ENCODE measurements at regions not wholly inside any gene's neighbourhood (a gene's known extent, or its start where the extent isn't known, plus 50 kb on each side); places are given as distances from the start of the nearest gene placed in this dataset.

GRCh38 chr5:26310415-26310814 lies 728.0 kb downstream of the CDH9 start:
- peaks cover 0 to 9% of the 10 kb centered on the region in 2 donors for H3K9me3 Mint-ChIP-seq

GRCh38 chr5:26295541-26295940 lies 742.8 kb downstream of the CDH9 start:
- no peak for DNase-seq
- no peaks in the 10 kb centered on the region for H3K27me3 Mint-ChIP-seq
- peaks cover 0 to 6% of the 10 kb centered on the region in 2 donors for H3K9me3 Mint-ChIP-seq
- H3K27ac Mint-ChIP-seq, result no peak overlapping the region
- ATAC-seq, result no peak
- no peaks in the 10 kb centered on the region for H3K4me1 Mint-ChIP-seq
- H3K4me3 Mint-ChIP-seq, result no peak overlapping the region

More at GRCh38 chr5:26310415-26310814, 728.0 kb downstream of the CDH9 start:
- Mint-ChIP-seq H3K27me3 (no peaks in the 10 kb centered on the region), H3K4me1 (no peaks in the 10 kb centered on the region), H3K4me3 (no peak overlapping the region), H3K27ac (no peak overlapping the region)
- ATAC-seq (no peak), DNase-seq (no peak)

GRCh38 chr5:26282190-26282589 lies 756.2 kb downstream of the CDH9 start:
- Mint-ChIP-seq H3K4me3 (no peak overlapping the region), H3K9me3 (peaks cover 10 to 20% of the 10 kb centered on the region in 2 donors), H3K27ac (no peak overlapping the region), H3K4me1 (no peaks in the 10 kb centered on the region), H3K27me3 (no peaks in the 10 kb centered on the region)
- ATAC-seq (no peak), DNase-seq (no peak)

GRCh38 chr5:26278078-26278477 lies 760.3 kb downstream of the CDH9 start:
- Mint-ChIP-seq H3K27me3 (no peaks in the 10 kb centered on the region), H3K4me1 (no peaks in the 10 kb centered on the region), H3K4me3 (no peak overlapping the region), H3K9me3 (peaks cover 5 to 6% of the 10 kb centered on the region in 2 donors), H3K27ac (no peak overlapping the region)
- no peak for ATAC-seq
- DNase-seq, result no peak

DNA sequence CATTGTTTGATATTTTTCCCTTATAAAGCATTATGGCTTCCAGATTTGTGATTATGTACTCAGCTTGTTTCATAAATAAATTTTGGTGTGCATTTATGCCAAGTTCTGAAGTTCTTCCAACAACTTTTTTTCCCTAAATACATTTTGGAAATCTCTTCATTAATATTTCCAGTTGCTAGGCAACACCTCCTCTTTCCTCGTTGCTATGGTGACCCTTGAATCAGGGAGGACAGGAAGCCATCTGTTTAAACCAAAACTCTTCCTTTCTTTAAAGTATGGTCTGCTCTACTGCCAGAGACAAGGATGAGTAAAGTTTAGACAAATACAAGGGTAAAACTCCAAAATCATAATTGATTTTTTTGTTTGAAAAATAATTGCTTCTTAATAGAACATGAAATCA lies 779.3 kb downstream of the CDH9 start:
- peaks cover 17 to 34% of the 10 kb centered on the region in 2 donors for H3K9me3 Mint-ChIP-seq
- DNase-seq (no peak), ATAC-seq (no peak)
- H3K4me3 Mint-ChIP-seq, result no peak overlapping the region
- no peaks in the 10 kb centered on the region for H3K4me1 Mint-ChIP-seq
- H3K27ac Mint-ChIP-seq, result no peak overlapping the region
- no peaks in the 10 kb centered on the region for H3K27me3 Mint-ChIP-seq

DNA sequence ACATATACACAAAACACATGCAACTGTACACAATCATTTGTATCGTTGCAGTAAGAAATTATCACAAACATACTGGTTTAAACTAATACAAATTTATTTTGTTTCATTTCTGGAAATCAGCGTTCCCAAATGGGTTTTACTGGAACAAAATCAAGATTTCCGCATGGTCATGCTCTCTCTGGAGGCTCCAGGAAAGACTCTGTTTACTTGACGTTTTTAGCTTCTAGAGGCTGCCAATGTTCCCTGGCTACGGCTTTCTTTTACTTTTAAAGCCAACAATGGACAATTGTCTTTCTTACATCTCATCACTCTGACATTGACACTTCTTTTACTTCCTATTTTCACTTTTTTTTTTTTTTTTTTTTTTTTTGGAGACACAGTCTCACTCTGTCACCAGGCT lies 793.1 kb downstream of the CDH9 start:
- H3K27ac Mint-ChIP-seq, result no peak overlapping the region
- no peak for DNase-seq
- no peaks in the 10 kb centered on the region for H3K27me3 Mint-ChIP-seq
- no peak overlapping the region for H3K4me3 Mint-ChIP-seq
- no peaks in the 10 kb centered on the region for H3K4me1 Mint-ChIP-seq
- no peak for ATAC-seq
- peaks cover 0 to 12% of the 10 kb centered on the region in 2 donors for H3K9me3 Mint-ChIP-seq

DNA sequence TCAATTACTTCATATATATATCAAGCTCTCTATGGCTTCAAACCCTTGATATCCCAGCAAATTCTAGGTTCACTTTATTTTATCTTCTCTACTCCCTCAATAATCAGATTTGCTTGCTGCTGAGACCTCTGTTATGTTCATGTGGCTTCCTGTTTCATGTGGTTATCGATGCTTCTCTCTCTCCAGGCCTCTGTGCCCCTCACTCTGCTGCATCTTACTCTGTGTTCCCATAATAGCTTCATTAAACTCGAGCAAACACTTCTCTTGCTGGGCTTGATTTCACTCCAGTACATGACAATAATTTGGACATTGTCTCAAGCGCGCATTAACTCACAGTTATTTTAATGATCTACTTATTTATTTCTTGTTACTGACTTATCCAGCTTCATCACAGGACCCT lies 798.8 kb downstream of the CDH9 start:
- Mint-ChIP-seq H3K4me3 (no peak overlapping the region), H3K4me1 (no peaks in the 10 kb centered on the region), H3K9me3 (peaks cover 5 to 21% of the 10 kb centered on the region in 2 donors), H3K27me3 (no peaks in the 10 kb centered on the region), H3K27ac (no peak overlapping the region)
- no peak for DNase-seq
- ATAC-seq, result no peak

DNA sequence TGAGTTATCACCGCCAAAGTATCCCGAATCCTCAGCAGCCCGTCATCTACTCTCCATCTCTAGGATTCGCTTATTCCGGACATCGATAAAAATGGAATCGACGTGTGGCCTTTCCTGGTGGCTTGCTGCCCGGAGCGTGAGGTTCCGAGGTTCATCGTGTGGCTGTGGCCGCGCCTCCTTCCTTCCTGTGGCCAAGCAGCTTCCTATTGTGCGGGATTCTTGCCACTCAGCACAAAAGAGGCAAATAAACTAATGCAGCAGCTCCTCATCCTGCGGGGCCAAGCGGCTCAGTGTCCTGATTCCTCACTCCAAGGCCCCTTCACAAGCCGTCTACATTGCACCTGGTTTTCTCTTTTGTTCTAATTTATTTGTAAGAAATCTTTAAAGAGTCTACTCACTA lies 800.9 kb downstream of the CDH9 start:
- H3K4me3 Mint-ChIP-seq, result no peak overlapping the region
- H3K9me3 Mint-ChIP-seq, result peaks cover 11 to 21% of the 10 kb centered on the region in 2 donors
- no peaks in the 10 kb centered on the region for H3K27me3 Mint-ChIP-seq
- no peak for DNase-seq
- H3K27ac Mint-ChIP-seq, result no peak overlapping the region
- ATAC-seq, result no peak
- H3K4me1 Mint-ChIP-seq, result no peaks in the 10 kb centered on the region

DNA sequence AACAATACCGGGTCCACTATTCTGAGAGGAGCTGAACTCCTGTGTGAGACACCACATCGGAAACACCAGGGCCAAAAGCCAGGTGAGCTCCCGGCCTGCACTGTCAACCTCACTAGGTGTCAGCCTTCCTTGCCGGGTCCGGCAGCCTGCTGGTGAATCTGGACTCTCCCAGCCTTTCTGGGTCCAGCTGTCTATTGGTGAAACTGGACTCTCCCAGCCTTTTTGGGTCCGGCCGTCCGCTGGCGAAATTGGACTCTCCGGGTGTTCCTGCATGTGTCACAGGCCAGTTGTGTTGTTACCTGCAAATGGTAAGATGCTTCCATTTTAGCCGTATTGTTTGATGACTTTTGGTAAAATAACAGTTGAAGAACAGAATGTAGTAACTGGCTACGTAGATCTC lies 801.5 kb downstream of the CDH9 start:
- ATAC-seq (no peak), DNase-seq (no peak)
- no peak overlapping the region for H3K4me3 Mint-ChIP-seq
- H3K27ac Mint-ChIP-seq, result no peak overlapping the region
- no peaks in the 10 kb centered on the region for H3K4me1 Mint-ChIP-seq
- H3K9me3 Mint-ChIP-seq, result peaks cover 11 to 21% of the 10 kb centered on the region in 2 donors
- H3K27me3 Mint-ChIP-seq, result no peaks in the 10 kb centered on the region

DNA sequence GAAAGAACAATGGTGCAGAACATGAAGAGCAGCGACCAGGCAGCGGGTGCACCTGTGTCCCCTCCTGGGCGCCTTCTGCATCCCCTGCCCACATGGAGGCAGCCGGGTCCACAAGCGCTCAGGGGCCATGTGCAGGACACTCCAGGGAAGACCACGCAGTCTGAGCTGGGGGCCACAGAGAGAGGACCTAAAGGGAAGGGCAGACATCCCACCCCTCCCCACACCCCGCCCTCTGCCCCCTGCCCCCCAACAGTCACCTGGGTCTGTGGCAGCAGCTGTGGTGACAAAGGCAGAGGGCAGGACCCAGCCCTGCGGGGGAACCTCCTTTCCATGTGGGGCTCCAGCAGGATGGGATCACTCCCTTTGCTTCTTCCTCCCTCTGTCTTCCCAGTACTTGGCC lies 805.7 kb downstream of the CDH9 start:
- no peak for DNase-seq
- Mint-ChIP-seq H3K27ac (no peak overlapping the region), H3K27me3 (no peaks in the 10 kb centered on the region), H3K4me1 (no peaks in the 10 kb centered on the region), H3K9me3 (peaks cover 6 to 38% of the 10 kb centered on the region in 2 donors), H3K4me3 (no peak overlapping the region)
- peak; percentile 23 for ATAC-seq

DNA sequence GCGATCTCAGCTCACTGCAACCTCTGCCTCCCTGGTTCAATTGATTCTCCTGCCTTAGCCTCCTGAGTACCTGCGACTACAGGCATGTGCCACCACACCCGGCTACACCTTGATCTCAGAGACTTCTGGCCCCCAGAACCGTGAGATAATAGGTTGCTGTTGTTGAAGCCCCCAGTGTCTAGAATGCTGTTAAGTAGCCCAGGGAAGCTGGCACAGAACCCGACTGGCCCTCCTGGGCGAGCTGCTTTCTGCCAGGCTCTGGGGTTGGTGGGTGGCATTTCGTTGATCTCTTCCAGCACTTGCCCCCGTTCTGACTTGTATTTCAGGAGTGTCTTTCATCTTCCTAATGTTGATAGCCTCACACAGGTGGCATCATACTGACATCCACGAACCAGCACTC lies 807.1 kb downstream of the CDH9 start:
- Mint-ChIP-seq H3K27ac (no peak overlapping the region), H3K9me3 (peaks cover 9 to 44% of the 10 kb centered on the region in 2 donors), H3K27me3 (no peaks in the 10 kb centered on the region), H3K4me1 (no peaks in the 10 kb centered on the region), H3K4me3 (no peak overlapping the region)
- no peak for ATAC-seq
- no peak for DNase-seq

DNA sequence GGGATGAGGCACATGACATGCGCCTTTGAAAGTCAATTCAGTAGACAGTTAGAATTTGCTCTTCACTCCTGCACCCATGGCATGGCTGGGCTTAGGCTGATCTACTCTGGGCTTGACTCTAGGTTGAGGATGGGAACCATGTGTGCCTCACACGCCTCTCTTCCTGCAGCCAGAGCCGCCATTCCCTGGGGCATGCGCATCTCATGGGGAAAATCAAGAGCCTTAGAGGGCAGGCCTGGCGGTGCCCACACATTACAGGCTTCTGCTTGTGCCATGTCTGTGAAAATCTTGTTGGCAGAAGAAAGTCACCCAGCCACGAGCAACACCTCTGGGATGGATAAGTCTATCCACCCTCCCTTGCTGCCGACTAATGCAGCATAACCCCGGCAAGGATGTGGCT lies 808.5 kb downstream of the CDH9 start:
- no peak overlapping the region for H3K4me3 Mint-ChIP-seq
- no peak for DNase-seq
- H3K4me1 Mint-ChIP-seq, result no peaks in the 10 kb centered on the region
- no peaks in the 10 kb centered on the region for H3K27me3 Mint-ChIP-seq
- peaks cover 19 to 59% of the 10 kb centered on the region in 2 donors for H3K9me3 Mint-ChIP-seq
- H3K27ac Mint-ChIP-seq, result no peak overlapping the region
- no peak for ATAC-seq

- H3K27ac Mint-ChIP-seq, result no peak overlapping the region
- H3K4me1 Mint-ChIP-seq, result no peaks in the 10 kb centered on the region
- ATAC-seq, result no peak
- H3K4me3 Mint-ChIP-seq, result no peak overlapping the region
- H3K27me3 Mint-ChIP-seq, result no peaks in the 10 kb centered on the region
- H3K9me3 Mint-ChIP-seq, result peaks cover 20 to 70% of the 10 kb centered on the region in 2 donors
- no peak for DNase-seq
Observed at GRCh38 chr5:26227245-26227644, 811.1 kb downstream of the CDH9 start.

DNA sequence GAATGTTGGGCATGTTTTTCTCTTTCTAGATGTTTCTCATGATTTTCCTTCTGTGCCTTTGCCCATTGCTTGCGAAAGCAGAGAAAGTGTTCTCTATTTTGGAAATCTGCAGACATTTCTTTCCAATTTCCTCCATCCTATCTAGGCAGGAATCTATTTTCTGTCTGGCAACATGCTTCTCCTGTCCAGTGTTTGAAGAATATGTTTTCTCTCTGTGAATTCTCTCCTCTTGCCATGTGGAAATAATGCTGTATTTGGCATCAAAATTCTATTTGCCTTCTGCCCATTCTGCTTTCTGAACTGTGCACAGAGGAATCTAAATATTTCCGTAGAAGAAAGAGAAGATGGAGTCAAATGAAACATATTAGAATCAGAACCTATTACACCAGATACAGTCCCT lies 833.3 kb downstream of the CDH9 start:
- H3K4me1 Mint-ChIP-seq, result no peaks in the 10 kb centered on the region
- no peak overlapping the region for H3K27ac Mint-ChIP-seq
- no peaks in the 10 kb centered on the region for H3K9me3 Mint-ChIP-seq
- H3K4me3 Mint-ChIP-seq, result no peak overlapping the region
- ATAC-seq, result no peak
- DNase-seq, result no peak
- H3K27me3 Mint-ChIP-seq, result no peaks in the 10 kb centered on the region

DNA sequence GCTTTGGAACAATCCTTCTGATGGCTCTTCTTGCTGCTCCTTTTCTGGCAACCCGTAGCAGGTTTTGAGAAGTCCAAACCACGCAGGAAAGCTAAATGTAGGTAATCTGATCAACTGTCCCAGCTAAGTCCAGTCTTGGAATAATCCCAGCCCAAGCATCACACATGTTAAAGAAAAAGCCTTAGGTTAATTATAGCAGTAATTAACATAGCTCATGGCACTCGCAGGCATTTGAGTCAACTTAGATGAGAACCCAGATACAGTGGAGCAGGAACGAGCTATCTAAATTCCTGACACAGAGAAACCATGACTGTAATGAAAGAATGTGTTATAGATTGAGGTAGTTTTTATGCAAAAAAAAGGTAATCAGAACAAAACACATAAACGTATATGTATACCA lies 844.8 kb downstream of the CDH9 start:
- no peaks in the 10 kb centered on the region for H3K4me1 Mint-ChIP-seq
- DNase-seq (no peak), ATAC-seq (no peak)
- peaks cover 0 to 8% of the 10 kb centered on the region in 2 donors for H3K9me3 Mint-ChIP-seq
- H3K27me3 Mint-ChIP-seq, result no peaks in the 10 kb centered on the region
- no peak overlapping the region for H3K27ac Mint-ChIP-seq
- H3K4me3 Mint-ChIP-seq, result no peak overlapping the region

GRCh38 chr5:26192486-26192885 lies 845.9 kb downstream of the CDH9 start:
- DNase-seq, result no peak
- no peak overlapping the region for H3K4me3 Mint-ChIP-seq
- peaks cover 0 to 8% of the 10 kb centered on the region in 2 donors for H3K9me3 Mint-ChIP-seq
- no peaks in the 10 kb centered on the region for H3K27me3 Mint-ChIP-seq
- no peak overlapping the region for H3K27ac Mint-ChIP-seq
- H3K4me1 Mint-ChIP-seq, result no peaks in the 10 kb centered on the region
- ATAC-seq, result no peak

GRCh38 chr5:26181582-26181981 lies 856.8 kb downstream of the CDH9 start:
- no peak overlapping the region for H3K27ac Mint-ChIP-seq
- ATAC-seq (no peak), DNase-seq (no peak)
- H3K27me3 Mint-ChIP-seq, result no peaks in the 10 kb centered on the region
- H3K4me1 Mint-ChIP-seq, result no peaks in the 10 kb centered on the region
- peaks cover 7 to 12% of the 10 kb centered on the region in 2 donors for H3K9me3 Mint-ChIP-seq
- no peak overlapping the region for H3K4me3 Mint-ChIP-seq
